CD4-positive, alpha-beta T cell treated with Interleukin-2 at 100 ng/mL for 4 hours (primary cell): ENCODE measurements at regions not wholly inside any gene's neighbourhood (a gene's known extent, or its start where the extent isn't known, plus 50 kb on each side); places are given as distances from the start of the nearest gene placed in this dataset.
"Not testable (repeated sequence)": the region's sequence is repeated elsewhere in the genome, so short reads cannot be mapped to it uniquely, and the experiment has no call there.

Experiments used
- DNase-seq: peaks from one replicate; pipeline ENCODE4 v3.0.0-alpha.2; 2020; ENCODE audit warnings: low spot score

GRCh38 chr12:58310809-58311622, 369.6 kb downstream of the ATP23 start:
- DNase-seq, result no peak

- DNase-seq, result no peak
These were observed 371.9 kb downstream of the ATP23 start for GRCh38 chr12:58313091-58313855.

DNA sequence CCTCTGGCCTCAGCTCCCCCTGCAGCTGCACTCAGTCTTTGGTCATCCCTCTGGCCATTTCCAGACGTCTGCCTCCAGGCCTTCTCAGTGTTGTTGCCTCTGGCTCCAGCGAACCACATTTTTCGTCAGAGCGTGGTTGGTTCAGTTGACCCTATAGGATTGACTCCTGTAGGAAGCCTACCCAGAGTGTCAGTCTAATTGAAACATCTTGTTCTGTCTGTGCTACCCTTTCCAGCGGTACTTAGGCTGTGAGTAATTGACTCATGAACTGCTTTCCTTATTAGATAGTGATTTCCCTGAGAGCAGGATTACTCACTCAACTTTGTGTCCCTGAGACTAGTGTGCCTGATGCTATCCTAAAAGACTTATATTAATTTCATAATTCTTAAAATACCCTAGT, 373.2 kb downstream of the ATP23 start:
- no peak for DNase-seq

DNA sequence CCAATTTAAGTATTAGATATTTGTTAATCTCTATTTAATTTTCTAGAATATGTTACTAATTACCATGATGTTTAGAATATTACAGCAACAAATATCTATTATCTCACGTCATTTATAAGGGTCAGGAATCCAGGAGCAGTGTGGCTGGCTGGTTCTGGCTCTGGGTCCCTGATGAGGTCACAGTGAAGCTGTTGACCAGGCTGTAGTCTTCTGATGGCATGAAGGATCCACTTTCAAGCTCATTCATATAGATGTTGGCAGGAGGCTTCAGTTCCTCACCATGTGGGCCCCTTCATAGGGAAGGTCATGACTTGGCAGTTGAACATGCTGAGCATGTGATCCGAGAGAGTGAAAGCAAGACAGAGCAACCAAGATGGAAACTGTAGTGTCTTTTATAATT, 375.6 kb downstream of the ATP23 start:
- DNase-seq, result no peak

DNA sequence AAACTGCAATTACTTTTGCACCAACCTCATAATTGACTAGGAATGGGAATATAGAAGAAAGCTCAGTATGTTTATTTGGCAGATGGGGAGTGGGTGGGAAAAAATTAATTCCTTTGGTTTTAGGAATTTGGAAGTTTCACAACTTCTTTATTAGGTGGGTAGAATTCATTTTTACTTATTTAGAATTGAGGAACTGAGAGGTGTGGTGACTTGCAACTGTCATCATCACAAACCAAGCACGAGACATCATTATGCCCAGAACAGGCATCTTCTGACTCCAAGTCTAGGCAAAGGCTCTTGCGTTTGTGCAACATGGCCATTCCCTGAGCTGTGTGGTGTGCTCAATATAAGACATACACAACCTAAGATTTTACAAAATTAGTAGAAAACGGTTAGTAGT, 380.0 kb downstream of the ATP23 start:
- no peak for DNase-seq

DNA sequence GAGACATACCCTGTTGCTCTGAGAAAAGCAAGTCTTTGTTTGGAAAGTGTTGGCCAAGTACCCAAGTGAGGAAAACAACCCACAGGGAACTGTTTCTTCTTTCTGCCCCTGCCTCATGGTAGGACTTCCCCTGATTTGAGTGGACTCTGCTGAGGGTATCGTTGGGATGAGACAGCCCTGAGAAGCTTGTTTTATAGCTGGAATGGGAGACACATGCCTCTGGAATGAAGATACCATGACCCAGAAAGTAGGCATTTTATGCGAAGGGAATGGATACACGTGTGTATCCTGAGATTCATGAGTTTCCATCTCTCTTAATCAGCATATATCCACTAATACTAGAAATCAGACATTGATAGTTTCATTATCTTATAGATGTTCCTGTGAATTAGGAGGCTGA, 382.3 kb downstream of the ATP23 start:
- DNase-seq, result no peak

GRCh38 chr12:58325561-58325960, 384.2 kb downstream of the ATP23 start:
- no peak for DNase-seq

DNA sequence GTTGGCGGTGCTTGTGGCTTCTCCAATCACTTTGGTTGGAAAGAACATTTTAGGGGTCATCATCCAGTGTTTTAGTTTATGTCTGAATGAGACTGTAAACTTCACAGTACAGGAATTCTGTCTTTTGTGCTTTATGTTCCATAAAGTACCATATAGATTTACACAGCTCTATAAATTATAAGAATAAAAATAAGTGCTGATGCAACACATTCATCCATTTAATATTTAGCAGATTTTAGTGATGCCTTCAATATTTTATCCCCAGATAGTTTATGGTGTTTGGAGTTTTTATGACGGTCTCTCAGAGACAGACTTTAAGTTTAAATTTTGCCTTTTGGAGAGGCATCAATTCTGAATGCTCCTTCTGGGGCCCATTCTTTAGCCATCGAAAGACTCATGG, 385.2 kb downstream of the ATP23 start:
- DNase-seq, result no peak

- DNase-seq, result not testable (repeated sequence)
These were observed 395.3 kb downstream of the ATP23 start for GRCh38 chr12:58336581-58337242.

GRCh38 chr12:58337539-58337938, 396.2 kb downstream of the ATP23 start:
- not testable (repeated sequence) for DNase-seq

DNA sequence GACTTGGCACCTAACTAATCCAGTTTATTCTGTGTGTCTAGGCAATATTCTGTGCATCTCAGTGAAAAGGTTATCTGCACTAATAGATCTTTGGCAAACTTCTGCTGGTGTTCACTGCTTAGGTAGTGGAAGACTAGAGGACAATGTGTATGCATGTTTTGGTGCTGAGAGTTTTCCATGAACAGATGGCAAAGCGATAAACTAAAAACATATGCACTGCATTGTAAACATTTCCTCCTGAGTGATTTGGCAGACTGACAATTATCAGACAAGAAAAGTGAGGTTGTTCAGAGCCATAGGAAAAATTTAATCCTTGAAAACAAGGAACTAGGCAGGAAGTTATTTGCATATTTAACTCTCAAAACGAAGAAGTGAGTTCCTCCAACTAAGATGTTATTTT, 400.4 kb downstream of the ATP23 start:
- DNase-seq, result no peak

GRCh38 chr12:58342736-58343135, 401.4 kb downstream of the ATP23 start:
- DNase-seq, result no peak

DNA sequence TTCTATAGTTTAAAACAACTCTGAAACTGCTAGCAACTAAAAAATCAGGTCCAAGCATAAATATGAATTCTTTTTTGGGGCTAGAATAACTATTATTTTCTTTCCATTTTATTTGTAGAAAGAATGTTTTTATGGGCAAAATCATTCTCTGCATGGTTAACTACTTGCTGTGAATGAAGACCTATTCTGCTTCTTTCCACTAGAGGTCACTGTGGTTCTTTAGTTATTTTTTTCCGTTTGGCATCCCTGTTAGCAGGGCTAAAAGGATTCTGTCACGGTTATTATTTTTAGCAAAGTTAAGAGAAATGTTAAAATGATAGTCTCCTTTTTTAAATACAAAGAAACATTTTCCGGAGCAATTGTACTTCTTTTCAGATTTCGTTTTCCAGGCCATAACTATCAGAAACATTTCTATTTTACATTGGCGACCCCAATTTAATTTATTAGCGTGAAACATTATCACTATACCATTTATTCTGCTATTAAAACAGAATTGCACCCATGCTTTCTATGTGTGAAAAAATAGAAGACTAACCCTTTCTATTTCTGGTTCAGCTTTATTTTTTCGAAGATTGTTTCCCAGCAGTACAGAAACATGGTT, 404.8 kb downstream of the ATP23 start:
- peak; percentile 18 for DNase-seq

GRCh38 chr12:58347188-58347587, 405.8 kb downstream of the ATP23 start:
- DNase-seq, result no peak

DNA sequence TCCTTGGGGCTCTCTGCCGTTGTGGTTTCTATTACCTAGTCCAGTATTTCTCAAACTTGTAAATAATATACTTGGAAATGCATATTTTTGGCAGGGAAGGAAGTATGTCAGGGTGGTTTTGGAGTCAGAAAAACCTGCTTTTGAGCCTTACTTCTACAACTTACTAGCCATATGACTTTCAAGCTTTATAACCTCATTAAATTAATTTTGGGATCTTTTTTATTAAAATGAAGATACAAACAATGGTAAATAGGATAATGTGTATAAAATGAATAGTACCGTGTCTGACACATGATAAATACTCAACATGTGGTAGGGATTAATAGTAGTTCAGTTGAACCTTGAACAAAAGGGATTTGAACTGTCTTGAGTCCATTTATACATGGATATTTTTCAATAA, 406.3 kb downstream of the ATP23 start:
- no peak for DNase-seq

- no peak for DNase-seq
These were observed 407.8 kb downstream of the ATP23 start for GRCh38 chr12:58349161-58349560.

GRCh38 chr12:58356794-58357193, 415.4 kb downstream of the ATP23 start:
- no peak for DNase-seq

- no peak for DNase-seq
These were observed 416.1 kb downstream of the ATP23 start for GRCh38 chr12:58357511-58357910.

DNA sequence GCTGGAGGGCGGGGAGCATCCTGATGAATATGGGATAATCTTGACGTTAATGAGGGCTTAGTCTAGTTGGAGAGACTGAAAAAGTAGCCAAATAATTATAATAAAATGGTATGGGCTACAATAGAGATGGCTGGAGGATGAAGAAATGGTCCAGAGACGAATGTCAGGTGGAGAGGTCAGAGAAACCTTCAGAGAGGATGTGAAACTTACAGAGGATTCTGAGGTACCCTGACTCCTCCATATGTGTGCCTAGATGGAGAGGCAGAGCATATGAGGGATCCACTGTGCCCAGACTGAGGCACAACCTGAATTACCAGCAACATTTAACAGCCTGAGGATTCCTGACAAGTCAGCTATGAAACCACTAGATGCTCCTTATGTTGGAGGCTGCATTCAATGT, 417.0 kb downstream of the ATP23 start:
- no peak for DNase-seq

DNA sequence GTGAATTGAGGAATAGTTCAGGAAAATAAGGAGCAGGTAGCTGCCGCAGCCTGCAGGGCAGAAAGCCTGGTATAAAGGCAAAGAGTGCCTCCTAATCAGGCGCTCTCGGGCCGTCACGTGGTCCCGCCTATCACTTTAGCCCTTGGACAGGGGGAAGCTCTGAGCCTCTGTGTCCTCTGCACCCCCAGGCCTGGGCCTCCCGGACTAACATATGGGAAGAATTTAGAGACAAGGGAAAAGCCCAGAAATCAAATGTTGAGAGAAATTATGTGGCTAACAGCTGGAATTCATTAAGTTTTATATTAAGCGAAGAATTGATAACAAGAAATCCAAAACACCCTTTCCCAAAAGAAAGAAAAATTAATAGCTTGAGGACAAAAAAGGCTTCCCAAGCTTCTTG, 417.7 kb downstream of the ATP23 start:
- DNase-seq, result no peak

DNA sequence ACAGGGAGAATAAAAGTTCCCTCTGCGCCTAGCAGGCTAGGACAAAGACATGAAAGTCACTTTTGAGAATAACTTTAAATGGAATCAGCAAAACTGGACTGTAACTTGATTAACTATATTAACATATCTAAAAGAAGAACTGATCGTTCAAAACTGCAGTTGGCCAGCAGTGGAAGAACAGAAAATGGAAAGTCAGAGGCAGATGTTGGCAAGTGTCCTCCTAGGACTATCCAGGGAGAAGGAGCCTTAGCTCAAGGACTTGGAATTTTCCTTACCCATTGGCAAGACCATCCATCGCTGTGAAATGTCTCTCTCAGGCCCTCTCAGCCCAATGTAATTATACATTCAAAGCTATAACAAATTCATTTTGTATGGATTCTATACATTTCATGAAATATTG, 419.7 kb downstream of the ATP23 start:
- DNase-seq, result no peak

- no peak for DNase-seq
These were observed 422.6 kb downstream of the ATP23 start for GRCh38 chr12:58363971-58364370.
